GM18505 (cell line): ENCODE measurements at regions not wholly inside any gene's neighbourhood (a gene's known extent, or its start where the extent isn't known, plus 50 kb on each side); places are given as distances from the start of the nearest gene placed in this dataset.

Source experiments
- ATAC-seq: cut with Tn5 transposase; IDR thresholded peaks from one replicate; pipeline ENCODE4 v1.9.1; 2021; ENCODE audit not compliant: unreplicated experiment
- POLR2A ChIP-seq: IDR thresholded peaks from 4 replicates; pipeline ENCODE4 v1.6.1; 2011; ENCODE audit warnings: borderline replicate concordance; ENCODE audit not compliant: insufficient read depth, insufficient read length; ENCODE audit errors: extremely low read depth

DNA sequence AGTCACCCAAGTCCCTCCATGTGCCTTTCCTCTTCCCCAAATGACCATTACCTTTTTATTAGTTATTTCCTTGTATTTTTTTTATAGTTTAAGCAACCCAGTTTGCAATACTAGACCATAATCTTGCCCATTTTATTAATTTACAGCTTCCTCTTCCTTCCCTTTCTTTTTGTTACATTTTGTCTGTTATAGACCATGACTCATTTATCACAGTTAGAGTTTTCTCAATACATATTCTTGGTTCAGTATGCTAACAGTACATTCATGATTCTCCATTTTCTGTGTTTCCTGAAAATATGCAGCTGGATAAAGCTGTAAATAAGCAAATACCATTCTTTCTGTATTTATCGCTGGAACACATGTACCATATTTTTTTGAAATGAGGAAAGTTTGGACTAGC, 376.7 kb upstream of the RAG2 start:
- no peak for ATAC-seq
- TF ChIP-seq POLR2A: no peak

DNA sequence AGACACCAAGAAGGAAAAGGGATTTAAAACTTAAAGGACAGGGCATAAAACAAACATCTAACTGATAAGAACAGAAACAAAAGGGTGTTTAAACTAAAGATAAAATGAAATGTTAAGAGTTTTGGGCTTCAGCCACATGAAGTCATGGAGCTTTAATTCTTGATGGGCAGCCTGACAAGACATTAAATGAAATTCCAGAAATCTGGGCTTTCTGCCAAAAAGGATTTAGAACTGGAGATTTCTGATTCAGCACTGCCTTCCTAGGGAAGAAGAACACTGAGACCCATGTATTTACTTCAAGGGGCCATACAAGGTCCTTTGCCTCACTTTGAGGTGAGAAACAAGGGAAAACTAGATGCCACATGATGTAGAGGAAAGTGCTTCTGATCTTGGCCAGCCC, 355.9 kb upstream of the RAG2 start:
- no peak for ATAC-seq
- TF ChIP-seq POLR2A: no peak

DNA sequence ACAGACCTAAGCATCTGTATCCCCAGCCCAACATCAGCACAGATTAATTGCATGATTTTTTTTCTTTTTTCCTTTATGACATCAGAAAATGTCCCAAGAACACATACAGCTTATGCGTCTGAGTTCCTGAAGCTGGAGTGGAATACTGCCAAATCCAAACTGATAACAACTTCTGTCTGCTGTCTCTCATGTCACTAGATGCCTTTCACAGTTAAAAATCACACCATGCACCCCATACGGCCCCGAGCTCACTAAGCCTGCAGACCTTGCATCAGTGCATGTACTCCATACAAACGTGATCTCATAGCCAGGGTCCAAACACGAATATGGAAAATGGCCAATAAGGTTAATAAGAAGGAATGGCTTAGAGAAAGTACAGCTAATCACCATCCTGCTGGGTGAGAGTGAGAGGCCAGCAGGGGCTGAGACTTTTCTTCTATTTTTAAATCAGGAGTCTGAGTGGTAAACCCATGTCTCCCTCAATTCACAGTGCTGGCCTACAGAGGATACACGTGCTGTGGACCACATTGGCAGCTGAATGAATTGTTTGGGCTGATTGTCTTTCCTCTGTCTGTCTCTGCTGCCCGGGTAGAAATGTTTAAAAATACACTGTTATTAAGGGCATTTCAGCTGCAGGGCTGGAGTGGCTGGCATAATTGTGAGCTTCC, 350.6 kb upstream of the RAG2 start:
- TF ChIP-seq POLR2A: no peak
- ATAC-seq: no peak

DNA sequence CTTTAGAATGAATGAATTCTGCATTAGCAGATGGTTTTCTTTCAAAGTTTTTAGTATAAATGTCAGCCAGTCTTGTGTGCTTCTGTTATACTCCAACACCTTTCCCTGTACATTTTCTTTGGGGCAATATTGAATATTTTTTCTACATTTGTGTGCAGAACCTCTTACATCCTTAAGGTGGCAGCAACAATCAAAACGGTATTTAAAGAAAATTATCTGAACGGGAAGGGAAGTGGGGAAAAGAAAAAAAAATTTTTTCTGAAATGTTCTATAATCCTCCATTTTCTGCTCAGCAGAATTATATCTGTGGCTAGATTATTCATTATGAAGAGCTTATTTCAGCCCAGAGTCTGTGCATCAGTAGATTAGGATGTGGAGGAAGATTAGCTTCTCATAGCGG, 347.3 kb upstream of the RAG2 start:
- no peak for TF ChIP-seq POLR2A
- no peak for ATAC-seq

DNA sequence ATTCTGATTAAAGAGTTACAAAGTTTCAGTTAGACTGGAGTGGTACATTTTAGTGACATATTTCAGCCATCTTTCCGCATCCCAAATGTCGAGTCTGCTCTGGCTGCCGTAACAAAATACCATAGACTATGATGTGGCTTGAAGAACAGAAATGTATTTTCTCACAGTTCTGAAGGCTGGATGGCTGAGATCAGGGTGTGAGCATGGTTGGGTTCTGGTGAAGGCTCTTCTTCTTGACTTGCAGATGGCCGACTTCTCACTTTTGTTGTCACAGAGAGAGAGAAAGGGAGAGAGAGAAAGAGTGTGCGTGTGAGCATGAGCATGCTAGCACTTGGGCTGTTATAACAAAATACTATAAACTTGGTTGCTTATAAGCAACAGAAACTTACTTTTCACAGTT, 335.4 kb upstream of the RAG2 start:
- ATAC-seq: no peak
- no peak for TF ChIP-seq POLR2A

DNA sequence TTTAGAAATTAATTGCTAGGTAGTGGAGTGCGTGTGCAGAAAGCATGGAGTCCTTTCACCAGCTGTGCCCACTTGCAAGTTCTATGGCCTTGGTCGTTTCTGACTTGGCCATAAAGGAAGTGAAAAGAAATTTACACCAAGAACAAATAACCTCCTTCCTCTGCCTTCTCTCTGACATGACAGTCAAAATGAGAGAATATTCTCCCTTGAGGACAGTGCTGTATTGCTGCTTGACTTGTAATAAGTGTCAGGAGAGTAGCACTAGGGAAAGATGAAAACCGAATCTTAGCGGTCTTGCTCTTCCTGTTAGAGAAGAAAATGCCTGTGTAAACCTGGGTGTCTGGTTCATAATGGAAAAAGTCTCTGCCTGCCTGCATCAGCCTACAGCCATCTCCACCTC, 333.1 kb upstream of the RAG2 start:
- no peak for ATAC-seq
- no peak for TF ChIP-seq POLR2A

DNA sequence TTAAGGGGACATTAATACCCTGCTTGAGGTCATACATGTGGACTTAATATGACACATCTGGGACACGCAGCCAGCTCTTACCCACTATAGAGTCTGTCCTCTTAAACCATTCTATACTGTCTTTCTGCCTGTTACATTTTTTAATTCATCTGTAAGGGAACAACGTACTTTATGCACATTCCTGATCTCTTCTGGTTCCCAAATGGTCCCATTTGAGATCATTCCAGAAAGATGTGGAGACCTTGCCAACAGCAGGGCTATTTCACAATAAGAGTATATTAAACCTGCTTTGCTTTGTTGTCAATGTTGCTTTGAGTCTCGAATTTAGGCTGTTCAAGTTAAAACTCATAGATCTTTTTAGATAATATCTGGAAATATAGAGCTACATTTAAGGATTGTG, 332.2 kb upstream of the RAG2 start:
- TF ChIP-seq POLR2A: no peak
- no peak for ATAC-seq

DNA sequence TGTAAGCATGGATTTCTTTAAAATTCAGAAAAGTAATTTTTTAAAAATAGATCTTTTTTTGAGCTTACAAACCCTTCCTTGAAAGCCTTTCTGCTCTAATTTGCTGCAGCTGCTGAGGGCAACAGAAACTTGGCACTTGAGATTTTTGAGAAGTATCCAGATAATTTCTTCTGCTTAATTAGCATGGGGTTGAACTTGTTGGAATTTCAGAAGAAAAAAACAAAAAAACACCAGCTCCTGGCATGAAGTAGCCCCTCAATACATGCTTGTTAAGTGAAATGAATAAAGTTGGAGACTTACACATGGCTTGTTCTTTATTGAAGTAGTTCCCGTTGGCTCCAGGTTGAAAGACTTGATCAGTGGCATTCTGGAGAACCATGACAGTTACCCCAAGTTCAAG, 331.4 kb upstream of the RAG2 start:
- TF ChIP-seq POLR2A: no peak
- no peak for ATAC-seq

DNA sequence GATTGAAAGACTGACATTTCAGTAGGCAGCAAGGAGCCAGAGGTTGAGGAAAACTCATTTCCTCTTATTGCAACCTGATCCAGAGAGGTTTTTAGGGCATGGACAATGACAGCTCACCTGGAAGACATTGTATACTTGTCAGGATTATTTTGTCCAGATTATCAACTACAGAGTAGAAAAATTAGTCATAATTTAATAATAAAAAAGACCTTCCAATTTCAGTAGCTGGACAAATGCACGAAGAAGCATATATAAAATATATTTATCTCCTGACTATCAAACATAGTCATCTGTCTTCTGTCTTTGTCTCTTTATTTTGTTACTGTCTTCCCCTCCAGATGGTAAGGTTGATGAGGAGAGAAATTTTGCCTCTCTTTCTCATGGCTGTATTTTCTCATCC, 330.6 kb upstream of the RAG2 start:
- TF ChIP-seq POLR2A: no peak
- no peak for ATAC-seq

DNA sequence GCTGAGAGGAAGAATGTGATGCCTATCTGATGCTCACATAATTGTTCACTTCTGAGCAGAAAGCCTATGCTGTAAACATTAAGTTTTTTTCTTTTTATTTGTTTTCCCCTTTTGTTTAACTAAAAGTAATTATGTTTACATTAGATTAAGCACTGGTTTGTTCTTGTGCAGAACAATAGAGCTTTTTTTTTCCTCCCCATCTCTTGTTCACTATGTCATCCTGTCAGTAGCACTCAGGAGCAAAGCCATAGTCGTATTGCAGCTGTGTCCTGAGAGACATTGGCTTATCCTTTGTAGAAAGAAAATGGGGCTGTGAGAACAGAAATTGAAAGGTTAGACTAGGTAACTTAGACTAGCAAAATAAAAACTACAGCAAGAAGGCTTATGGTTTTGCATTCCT, 301.8 kb upstream of the RAG2 start:
- no peak for TF ChIP-seq POLR2A
- ATAC-seq: no peak

DNA sequence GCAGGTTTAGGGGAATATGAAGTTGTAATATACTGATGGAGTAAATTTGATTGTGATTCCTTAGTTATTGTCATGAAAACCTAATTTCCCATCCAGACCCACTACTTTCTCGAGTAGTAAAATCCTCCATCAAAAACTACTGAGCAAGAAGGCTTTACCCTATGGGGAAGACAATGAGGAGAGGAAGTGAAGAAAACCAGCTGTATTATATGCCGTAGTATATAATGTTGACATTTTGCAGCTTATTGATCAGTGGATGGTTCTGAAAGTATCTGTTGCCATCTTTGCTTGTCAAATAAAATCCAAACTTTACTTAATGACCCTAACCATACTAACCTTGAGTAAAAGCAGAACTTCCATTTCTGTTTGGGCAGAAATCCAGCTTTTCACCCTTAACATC, 292.8 kb upstream of the RAG2 start:
- no peak for TF ChIP-seq POLR2A
- ATAC-seq: no peak

DNA sequence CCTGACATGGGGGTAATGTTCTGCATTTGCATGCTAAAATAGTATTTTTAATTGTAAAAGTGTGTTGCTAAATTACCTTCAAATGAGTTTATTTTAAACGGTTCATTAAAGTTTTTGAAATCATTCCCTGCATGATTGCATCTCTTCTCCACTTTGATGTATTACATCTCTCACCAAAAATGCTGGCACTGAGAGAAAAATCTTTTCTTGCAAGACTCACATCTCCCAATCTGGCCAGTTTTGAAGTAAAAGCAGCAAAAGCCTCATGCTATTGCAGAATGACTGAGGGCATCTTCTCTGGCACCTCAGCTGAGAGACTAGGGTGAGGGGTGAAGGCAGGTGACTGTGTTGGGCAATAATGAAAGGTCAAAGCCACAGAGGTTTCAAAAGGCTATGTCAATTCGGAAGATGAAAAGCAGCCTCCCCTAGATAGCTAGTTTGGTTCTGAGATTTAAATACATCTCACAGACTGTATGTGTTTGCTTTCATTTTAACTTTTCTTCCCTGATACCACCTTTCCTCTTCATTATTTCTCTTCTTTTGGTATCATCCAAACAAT, 292.2 kb upstream of the RAG2 start:
- TF ChIP-seq POLR2A: no peak
- ATAC-seq: no peak

DNA sequence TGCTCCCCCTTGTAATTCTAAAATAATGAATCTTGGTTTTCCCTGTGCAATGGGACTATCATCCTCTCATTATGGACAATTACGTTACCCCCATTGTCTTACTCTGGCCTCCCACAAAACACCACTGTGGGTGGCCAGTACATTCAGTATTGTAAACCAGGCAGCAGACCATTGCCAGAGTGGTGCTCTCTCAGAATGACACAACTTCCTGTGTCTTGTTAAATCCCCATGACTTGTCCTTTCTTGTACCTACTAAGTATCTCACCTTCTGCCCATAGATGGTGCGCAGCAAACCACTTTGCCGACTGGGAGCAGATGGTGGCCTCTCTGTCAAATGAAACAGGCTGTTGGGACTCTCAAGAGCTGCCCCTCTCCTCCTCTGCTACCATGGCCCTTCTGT, 287.1 kb upstream of the RAG2 start:
- no peak for ATAC-seq
- TF ChIP-seq POLR2A: no peak

DNA sequence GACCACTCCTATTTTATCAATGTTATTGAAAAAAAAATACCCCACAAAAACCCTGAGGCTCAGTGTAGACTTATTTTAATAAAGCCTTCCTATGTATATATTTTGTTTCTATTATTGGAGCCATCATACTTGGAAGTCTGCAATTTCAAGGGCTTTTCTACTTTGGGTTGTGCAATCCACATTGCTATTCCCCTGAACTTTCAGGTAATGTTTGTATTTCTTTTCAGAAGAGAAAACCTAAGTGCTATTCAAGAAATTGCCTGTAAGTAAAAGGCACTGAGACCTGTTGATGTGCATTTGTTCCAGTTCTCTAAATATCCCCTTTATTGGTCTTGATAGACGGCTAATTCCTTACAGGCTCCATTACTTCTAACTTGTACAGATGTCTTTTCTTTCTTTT, 280.7 kb upstream of the RAG2 start:
- no peak for ATAC-seq
- TF ChIP-seq POLR2A: no peak

DNA sequence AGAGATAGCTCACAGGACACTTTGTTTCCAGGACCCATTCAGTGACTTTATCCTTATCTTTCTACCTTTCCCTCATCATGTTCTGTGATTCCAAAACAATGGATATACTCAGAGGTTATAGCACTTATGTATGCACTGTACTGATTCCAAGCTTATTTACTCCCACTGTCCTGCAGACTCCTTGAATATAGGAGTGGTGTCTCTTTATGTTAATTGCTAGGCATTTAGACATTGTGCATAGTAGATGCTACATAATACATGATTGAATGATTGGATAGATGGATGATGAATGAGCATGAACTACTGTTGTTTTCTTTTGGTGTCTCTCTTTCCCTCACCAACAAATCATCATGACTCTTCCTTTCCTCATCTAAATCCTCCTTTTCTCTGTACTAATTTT, 279.1 kb upstream of the RAG2 start:
- no peak for TF ChIP-seq POLR2A
- ATAC-seq: no peak
